ENCODE measurements at regions not wholly inside any gene's neighbourhood (a gene's known extent, or its start where the extent isn't known, plus 50 kb on each side); places are given as distances from the start of the nearest gene placed in this dataset.

DNA sequence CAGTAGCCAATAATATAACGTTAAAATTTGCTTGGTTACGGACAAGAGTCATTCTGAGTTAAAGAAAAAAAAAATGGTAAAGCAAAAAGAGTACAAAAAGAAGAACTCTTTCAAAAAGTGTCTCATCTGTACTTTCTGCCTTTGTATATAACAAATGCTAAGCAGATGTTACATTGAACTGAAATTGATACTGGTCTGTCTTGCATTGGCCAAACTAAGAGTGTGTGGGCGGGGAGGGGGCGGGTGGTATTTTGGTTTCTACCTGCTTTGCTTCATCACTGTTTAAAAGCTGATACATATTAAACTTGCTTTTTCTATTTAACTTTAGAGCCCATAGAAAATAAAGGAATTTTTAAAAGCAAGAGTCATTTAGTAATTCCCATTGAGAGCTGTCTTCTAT is 215.0 kb upstream of the THBS1 start:
- no peak for TF ChIP-seq ZNF121 (CRISPR knock-in tag; IDR thresholded peaks at IDR 0.05)
- no peak for TF ChIP-seq PRRX2 (CRISPR knock-in tag; IDR thresholded peaks at IDR 0.05)
- TF ChIP-seq ZNF416 (CRISPR knock-in tag; IDR thresholded peaks at IDR 0.05), result no peak
- no peak for TF ChIP-seq ESRRA (CRISPR knock-in tag; IDR thresholded peaks at IDR 0.05; ENCODE audit: borderline replicate concordance)
- TF ChIP-seq SMAD4 (CRISPR knock-in tag; IDR thresholded peaks at IDR 0.05), result no peak
- TF ChIP-seq, protein P1, sequence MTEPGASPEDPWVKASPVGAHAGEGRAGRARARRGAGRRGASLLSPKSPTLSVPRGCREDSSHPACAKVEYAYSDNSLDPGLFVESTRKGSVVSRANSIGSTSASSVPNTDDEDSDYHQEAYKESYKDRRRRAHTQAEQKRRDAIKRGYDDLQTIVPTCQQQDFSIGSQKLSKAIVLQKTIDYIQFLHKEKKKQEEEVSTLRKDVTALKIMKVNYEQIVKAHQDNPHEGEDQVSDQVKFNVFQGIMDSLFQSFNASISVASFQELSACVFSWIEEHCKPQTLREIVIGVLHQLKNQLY (CRISPR knock-in tag; IDR thresholded peaks at IDR 0.05), result no peak
- no peak for TF ChIP-seq NFYB (CRISPR knock-in tag; conservative IDR thresholded peaks at IDR 0.05; ENCODE audit: low read depth)
- no peak for TF ChIP-seq ZNF423 (CRISPR knock-in tag; IDR thresholded peaks at IDR 0.05)
- no peak for TF ChIP-seq GABPB1 (CRISPR knock-in tag; IDR thresholded peaks at IDR 0.05)
- TF ChIP-seq ZNF232 (CRISPR knock-in tag; IDR thresholded peaks at IDR 0.05), result no peak
- no peak for TF ChIP-seq ZNF396 (CRISPR knock-in tag; IDR thresholded peaks at IDR 0.05; ENCODE audit: borderline replicate concordance)
- POLR2A ChIA-PET, result no interaction called here

DNA sequence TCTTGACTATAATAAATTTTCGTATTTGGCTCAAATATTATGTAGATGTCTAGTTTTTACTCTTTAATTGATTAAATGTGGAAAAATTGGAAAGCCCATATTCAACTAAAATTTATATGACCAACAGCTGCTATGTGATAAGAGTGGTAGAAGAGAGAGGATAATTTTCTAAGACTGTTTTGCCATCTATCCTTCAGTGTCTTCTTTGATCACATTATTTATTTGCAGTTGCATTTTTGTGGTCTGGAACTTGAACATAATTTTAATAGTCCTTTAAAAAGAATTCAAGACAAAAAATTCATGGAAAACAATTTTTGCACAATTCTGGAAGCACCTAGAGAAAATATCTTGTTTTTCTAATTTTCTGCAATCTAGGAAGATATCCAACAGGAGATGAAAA is 213.3 kb upstream of the THBS1 start:
- Mint-ChIP-seq H3K4me1 (peaks cover 3% of the 10 kb centered on the region), H3K27ac (no peak overlapping the region), H3K27me3 (ENCODE audit: low read depth) (no peaks in the 10 kb centered on the region), H3K4me3 (no peak overlapping the region), H3K36me3 (peaks cover 35% of the 10 kb centered on the region), H3K9me3 (peaks cover 39% of the 10 kb centered on the region)
- ATAC-seq (no peak), DNase-seq (ENCODE audit: low spot score) (no peak)
- ChIA-PET POLR2A (no interaction called here), CTCF (no interaction called here)
- TF ChIP-seq, protein P2, sequence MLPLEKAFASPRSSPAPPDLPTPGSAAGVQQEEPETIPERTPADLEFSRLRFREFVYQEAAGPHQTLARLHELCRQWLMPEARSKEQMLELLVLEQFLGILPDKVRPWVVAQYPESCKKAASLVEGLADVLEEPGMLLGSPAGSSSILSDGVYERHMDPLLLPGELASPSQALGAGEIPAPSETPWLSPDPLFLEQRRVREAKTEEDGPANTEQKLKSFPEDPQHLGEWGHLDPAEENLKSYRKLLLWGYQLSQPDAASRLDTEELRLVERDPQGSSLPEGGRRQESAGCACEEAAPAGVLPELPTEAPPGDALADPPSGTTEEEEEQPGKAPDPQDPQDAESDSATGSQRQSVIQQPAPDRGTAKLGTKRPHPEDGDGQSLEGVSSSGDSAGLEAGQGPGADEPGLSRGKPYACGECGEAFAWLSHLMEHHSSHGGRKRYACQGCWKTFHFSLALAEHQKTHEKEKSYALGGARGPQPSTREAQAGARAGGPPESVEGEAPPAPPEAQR (CRISPR knock-in tag; IDR thresholded peaks at IDR 0.05), result no peak
- TF ChIP-seq, protein P3, sequence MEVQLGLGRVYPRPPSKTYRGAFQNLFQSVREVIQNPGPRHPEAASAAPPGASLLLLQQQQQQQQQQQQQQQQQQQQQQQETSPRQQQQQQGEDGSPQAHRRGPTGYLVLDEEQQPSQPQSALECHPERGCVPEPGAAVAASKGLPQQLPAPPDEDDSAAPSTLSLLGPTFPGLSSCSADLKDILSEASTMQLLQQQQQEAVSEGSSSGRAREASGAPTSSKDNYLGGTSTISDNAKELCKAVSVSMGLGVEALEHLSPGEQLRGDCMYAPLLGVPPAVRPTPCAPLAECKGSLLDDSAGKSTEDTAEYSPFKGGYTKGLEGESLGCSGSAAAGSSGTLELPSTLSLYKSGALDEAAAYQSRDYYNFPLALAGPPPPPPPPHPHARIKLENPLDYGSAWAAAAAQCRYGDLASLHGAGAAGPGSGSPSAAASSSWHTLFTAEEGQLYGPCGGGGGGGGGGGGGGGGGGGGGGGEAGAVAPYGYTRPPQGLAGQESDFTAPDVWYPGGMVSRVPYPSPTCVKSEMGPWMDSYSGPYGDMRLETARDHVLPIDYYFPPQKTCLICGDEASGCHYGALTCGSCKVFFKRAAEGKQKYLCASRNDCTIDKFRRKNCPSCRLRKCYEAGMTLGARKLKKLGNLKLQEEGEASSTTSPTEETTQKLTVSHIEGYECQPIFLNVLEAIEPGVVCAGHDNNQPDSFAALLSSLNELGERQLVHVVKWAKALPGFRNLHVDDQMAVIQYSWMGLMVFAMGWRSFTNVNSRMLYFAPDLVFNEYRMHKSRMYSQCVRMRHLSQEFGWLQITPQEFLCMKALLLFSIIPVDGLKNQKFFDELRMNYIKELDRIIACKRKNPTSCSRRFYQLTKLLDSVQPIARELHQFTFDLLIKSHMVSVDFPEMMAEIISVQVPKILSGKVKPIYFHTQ (CRISPR knock-in tag; IDR thresholded peaks at IDR 0.05), result no peak
- no peak for TF ChIP-seq TCF7 (CRISPR knock-in tag; IDR thresholded peaks at IDR 0.05; ENCODE audit: low read depth)
- TF ChIP-seq FOXP1 (CRISPR knock-in tag; IDR thresholded peaks at IDR 0.05; ENCODE audit: borderline replicate concordance), result no peak

More for the DNA sequence above, 215.0 kb upstream of the THBS1 start:
- DNase-seq (ENCODE audit: low spot score), result no peak
- Mint-ChIP-seq H3K36me3 (peaks cover 21% of the 10 kb centered on the region), H3K4me3 (no peak overlapping the region), H3K9me3 (peaks cover 24% of the 10 kb centered on the region), H3K4me1 (peaks cover 3% of the 10 kb centered on the region), H3K27ac (no peak overlapping the region), H3K27me3 (ENCODE audit: low read depth) (no peaks in the 10 kb centered on the region)
- CTCF ChIA-PET, result no interaction called here
- ATAC-seq, result no peak

DNA sequence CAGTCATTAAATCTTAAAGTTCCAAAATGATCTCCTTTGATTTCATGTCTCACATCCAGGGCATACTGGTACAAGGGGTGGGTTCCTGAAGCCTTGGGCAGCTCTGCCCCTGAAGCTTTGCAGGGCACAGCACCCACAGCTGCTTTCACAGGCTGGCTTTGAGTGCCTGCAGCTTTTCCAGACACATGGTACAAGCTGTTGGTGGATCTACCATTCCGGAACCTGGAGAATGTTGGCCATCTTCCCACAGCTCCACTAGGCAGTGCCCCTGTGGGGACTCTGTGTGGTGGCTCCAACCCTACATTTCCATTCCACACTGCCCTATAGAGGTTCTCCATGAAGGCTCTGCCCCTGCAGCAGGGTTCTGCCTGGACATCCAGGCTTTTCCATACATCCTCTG is 211.1 kb upstream of the THBS1 start:
- no peak for DNase-seq (ENCODE audit: low spot score)
- Mint-ChIP-seq H3K4me1 (no peaks in the 10 kb centered on the region), H3K4me3 (no peak overlapping the region), H3K36me3 (peaks cover 35% of the 10 kb centered on the region), H3K27ac (no peak overlapping the region), H3K27me3 (ENCODE audit: low read depth) (no peaks in the 10 kb centered on the region), H3K9me3 (peaks cover 45% of the 10 kb centered on the region)
- no peak for ATAC-seq
- ChIA-PET CTCF (no interaction called here), POLR2A (no interaction called here)
- TF ChIP-seq, protein P4, sequence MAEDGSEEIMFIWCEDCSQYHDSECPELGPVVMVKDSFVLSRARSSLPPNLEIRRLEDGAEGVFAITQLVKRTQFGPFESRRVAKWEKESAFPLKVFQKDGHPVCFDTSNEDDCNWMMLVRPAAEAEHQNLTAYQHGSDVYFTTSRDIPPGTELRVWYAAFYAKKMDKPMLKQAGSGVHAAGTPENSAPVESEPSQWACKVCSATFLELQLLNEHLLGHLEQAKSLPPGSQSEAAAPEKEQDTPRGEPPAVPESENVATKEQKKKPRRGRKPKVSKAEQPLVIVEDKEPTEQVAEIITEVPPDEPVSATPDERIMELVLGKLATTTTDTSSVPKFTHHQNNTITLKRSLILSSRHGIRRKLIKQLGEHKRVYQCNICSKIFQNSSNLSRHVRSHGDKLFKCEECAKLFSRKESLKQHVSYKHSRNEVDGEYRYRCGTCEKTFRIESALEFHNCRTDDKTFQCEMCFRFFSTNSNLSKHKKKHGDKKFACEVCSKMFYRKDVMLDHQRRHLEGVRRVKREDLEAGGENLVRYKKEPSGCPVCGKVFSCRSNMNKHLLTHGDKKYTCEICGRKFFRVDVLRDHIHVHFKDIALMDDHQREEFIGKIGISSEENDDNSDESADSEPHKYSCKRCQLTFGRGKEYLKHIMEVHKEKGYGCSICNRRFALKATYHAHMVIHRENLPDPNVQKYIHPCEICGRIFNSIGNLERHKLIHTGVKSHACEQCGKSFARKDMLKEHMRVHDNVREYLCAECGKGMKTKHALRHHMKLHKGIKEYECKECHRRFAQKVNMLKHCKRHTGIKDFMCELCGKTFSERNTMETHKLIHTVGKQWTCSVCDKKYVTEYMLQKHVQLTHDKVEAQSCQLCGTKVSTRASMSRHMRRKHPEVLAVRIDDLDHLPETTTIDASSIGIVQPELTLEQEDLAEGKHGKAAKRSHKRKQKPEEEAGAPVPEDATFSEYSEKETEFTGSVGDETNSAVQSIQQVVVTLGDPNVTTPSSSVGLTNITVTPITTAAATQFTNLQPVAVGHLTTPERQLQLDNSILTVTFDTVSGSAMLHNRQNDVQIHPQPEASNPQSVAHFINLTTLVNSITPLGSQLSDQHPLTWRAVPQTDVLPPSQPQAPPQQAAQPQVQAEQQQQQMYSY (CRISPR knock-in tag; IDR thresholded peaks at IDR 0.05), result no peak
- TF ChIP-seq, protein P5, sequence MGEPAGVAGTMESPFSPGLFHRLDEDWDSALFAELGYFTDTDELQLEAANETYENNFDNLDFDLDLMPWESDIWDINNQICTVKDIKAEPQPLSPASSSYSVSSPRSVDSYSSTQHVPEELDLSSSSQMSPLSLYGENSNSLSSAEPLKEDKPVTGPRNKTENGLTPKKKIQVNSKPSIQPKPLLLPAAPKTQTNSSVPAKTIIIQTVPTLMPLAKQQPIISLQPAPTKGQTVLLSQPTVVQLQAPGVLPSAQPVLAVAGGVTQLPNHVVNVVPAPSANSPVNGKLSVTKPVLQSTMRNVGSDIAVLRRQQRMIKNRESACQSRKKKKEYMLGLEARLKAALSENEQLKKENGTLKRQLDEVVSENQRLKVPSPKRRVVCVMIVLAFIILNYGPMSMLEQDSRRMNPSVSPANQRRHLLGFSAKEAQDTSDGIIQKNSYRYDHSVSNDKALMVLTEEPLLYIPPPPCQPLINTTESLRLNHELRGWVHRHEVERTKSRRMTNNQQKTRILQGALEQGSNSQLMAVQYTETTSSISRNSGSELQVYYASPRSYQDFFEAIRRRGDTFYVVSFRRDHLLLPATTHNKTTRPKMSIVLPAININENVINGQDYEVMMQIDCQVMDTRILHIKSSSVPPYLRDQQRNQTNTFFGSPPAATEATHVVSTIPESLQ (CRISPR knock-in tag; IDR thresholded peaks at IDR 0.05), result no peak
- TF ChIP-seq, protein P6, sequence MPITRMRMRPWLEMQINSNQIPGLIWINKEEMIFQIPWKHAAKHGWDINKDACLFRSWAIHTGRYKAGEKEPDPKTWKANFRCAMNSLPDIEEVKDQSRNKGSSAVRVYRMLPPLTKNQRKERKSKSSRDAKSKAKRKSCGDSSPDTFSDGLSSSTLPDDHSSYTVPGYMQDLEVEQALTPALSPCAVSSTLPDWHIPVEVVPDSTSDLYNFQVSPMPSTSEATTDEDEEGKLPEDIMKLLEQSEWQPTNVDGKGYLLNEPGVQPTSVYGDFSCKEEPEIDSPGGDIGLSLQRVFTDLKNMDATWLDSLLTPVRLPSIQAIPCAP (CRISPR knock-in tag; IDR thresholded peaks at IDR 0.05), result no peak
- TF ChIP-seq ZNF138 (CRISPR knock-in tag; conservative IDR thresholded peaks at IDR 0.05), result no peak
- TF ChIP-seq, protein P7, sequence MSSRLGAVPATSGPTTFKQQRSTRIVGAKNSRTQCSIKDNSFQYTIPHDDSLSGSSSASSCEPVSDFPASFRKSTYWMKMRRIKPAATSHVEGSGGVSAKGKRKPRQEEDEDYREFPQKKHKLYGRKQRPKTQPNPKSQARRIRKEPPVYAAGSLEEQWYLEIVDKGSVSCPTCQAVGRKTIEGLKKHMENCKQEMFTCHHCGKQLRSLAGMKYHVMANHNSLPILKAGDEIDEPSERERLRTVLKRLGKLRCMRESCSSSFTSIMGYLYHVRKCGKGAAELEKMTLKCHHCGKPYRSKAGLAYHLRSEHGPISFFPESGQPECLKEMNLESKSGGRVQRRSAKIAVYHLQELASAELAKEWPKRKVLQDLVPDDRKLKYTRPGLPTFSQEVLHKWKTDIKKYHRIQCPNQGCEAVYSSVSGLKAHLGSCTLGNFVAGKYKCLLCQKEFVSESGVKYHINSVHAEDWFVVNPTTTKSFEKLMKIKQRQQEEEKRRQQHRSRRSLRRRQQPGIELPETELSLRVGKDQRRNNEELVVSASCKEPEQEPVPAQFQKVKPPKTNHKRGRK (CRISPR knock-in tag; IDR thresholded peaks at IDR 0.05; ENCODE audit: borderline replicate concordance), result no peak
